COLO668 (cell line): ENCODE measurements at regions not wholly inside any gene's neighbourhood (a gene's known extent, or its start where the extent isn't known, plus 50 kb on each side); places are given as distances from the start of the nearest gene placed in this dataset.
"Not testable (repeated sequence)": the region's sequence is repeated elsewhere in the genome, so short reads cannot be mapped to it uniquely, and the experiment has no call there.

Source experiments
- DNase-seq: peaks from one replicate; lab custom pipeline; 2025; ENCODE audit not compliant: unreplicated experiment; lab: John Stamatoyannopoulos, UW

- no peak for DNase-seq
Measured at GRCh38 chr3:151556596-151556995, 95.7 kb upstream of the IGSF10 start.

- DNase-seq, result no peak
Measured at GRCh38 chr3:151555523-151555922, 94.7 kb upstream of the IGSF10 start.

- DNase-seq, result no peak
Measured at GRCh38 chr3:151553888-151554287, 93.0 kb upstream of the IGSF10 start.

GRCh38 chr3:151552589-151552988 is 91.7 kb upstream of the IGSF10 start:
- DNase-seq, result no peak

GRCh38 chr3:151550642-151551041 is 89.8 kb upstream of the IGSF10 start:
- no peak for DNase-seq

GRCh38 chr3:151550025-151550618 is 89.3 kb upstream of the IGSF10 start:
- no peak for DNase-seq

GRCh38 chr3:151548195-151548594 is 87.3 kb upstream of the IGSF10 start:
- no peak for DNase-seq

- DNase-seq, result no peak
Measured at GRCh38 chr3:151544164-151544548, 83.3 kb upstream of the IGSF10 start.

GRCh38 chr3:151541178-151541577 is 80.3 kb upstream of the IGSF10 start:
- DNase-seq, result no peak

- no peak for DNase-seq
Measured at GRCh38 chr3:151539599-151539998, 78.7 kb upstream of the IGSF10 start.

GRCh38 chr3:151538456-151539393 is 77.9 kb upstream of the IGSF10 start:
- no peak for DNase-seq

GRCh38 chr3:151537726-151538125 is 76.9 kb upstream of the IGSF10 start:
- no peak for DNase-seq

GRCh38 chr3:151526757-151527156 is 65.9 kb upstream of the IGSF10 start:
- DNase-seq, result no peak

GRCh38 chr3:151520105-151520504 is 59.2 kb upstream of the IGSF10 start:
- DNase-seq, result no peak

- DNase-seq, result not testable (repeated sequence)
Measured at GRCh38 chr3:151511433-151511832, 50.6 kb upstream of the IGSF10 start.
